Upper lobe of right lung (tissue), 1 donor: ENCODE measurements at regions not wholly inside any gene's neighbourhood (a gene's known extent, or its start where the extent isn't known, plus 50 kb on each side); places are given as distances from the start of the nearest gene placed in this dataset.
A peak's percentile ranks its signal among the peaks of the same experiment; 100 is the strongest.

ENCODE experiments used
- ATAC-seq: fragments of 200-7000 bp; cut with Tn5 transposase; one replicate; pipeline ENCODE4 v1.9.1; 2020; ENCODE audit warnings: mild to moderate bottlenecking, moderate library complexity
- DNase-seq: peaks from one replicate; pipeline ENCODE4 v3.0.0-alpha.2; 2020
- H3K27ac ChIP-seq: fragments of 200-600 bp; one replicate; pipeline ENCODE4 v1.8.0; 2022
- H3K27me3 ChIP-seq: fragments of 200-600 bp; one replicate; pipeline ENCODE4 v1.8.0; 2022; ENCODE audit warnings: mild to moderate bottlenecking
- H3K36me3 ChIP-seq: fragments of 200-600 bp; one replicate; pipeline ENCODE4 v1.8.0; 2022
- H3K4me1 ChIP-seq: fragments of 200-600 bp; one replicate; pipeline ENCODE4 v1.8.0; 2022
- H3K4me3 ChIP-seq: fragments of 200-600 bp; one replicate; pipeline ENCODE4 v1.8.0; 2022; ENCODE audit warnings: mild to moderate bottlenecking
- H3K9me3 ChIP-seq: fragments of 200-600 bp; one replicate; pipeline ENCODE4 v1.8.0; 2022
- CTCF ChIP-seq: fragments of 200-600 bp; IDR thresholded peaks from one replicate; pipeline ENCODE4 v1.8.0; 2022; ENCODE audit warnings: antibody characterized with exemption
- intact Hi-C: fragments of 100-400 bp; cut with DNase I; formaldehyde crosslinking; loops from one replicate; pipeline ENCODE4 v1.11.0; 2022
- donor health status: DM: no; HTN: yes; CAD: no; lungs with severe emphysema.

- no peaks in the 10 kb centered on the region for H3K36me3 ChIP-seq
- peaks cover 13% of the 10 kb centered on the region for H3K4me1 ChIP-seq
- DNase-seq: no peak
- no peak for TF ChIP-seq CTCF
- no peak overlapping the region for H3K27ac ChIP-seq
- intact Hi-C loops: no loop called here
- H3K27me3 ChIP-seq: no peaks in the 10 kb centered on the region
- ATAC-seq: peak; percentile 44
- H3K4me3 ChIP-seq: no peak overlapping the region
- peaks cover 4% of the 10 kb centered on the region for H3K9me3 ChIP-seq
Observed at GRCh38 chr13:79776531-79777295, 295.8 kb downstream of the NDFIP2 start.

GRCh38 chr13:79775830-79776229 is 294.9 kb downstream of the NDFIP2 start:
- ATAC-seq: peak; percentile 91

GRCh38 chr13:79772811-79773210 is 291.9 kb downstream of the NDFIP2 start:
- intact Hi-C loops: no loop called here
- TF ChIP-seq CTCF: no peak
- Histone ChIP-seq H3K4me1 (peaks cover 6% of the 10 kb centered on the region), H3K36me3 (no peaks in the 10 kb centered on the region), H3K27me3 (no peaks in the 10 kb centered on the region), H3K4me3 (no peak overlapping the region), H3K27ac (no peak overlapping the region), H3K9me3 (peaks cover 10% of the 10 kb centered on the region)
- DNase-seq (no peak), ATAC-seq (no peak)

More at GRCh38 chr13:79775830-79776229, 294.9 kb downstream of the NDFIP2 start:
- peak; percentile 55 for TF ChIP-seq CTCF
- intact Hi-C loops: no loop called here
- H3K27ac ChIP-seq: no peak overlapping the region
- no peak for DNase-seq
- H3K9me3 ChIP-seq: peaks cover 10% of the 10 kb centered on the region
- H3K36me3 ChIP-seq: no peaks in the 10 kb centered on the region
- no peak overlapping the region for H3K4me3 ChIP-seq
- H3K4me1 ChIP-seq: peaks cover 13% of the 10 kb centered on the region
- no peaks in the 10 kb centered on the region for H3K27me3 ChIP-seq

- H3K9me3 ChIP-seq: peaks cover 10% of the 10 kb centered on the region
- intact Hi-C loops: no loop called here
- TF ChIP-seq CTCF: no peak
- no peak overlapping the region for H3K4me3 ChIP-seq
- ATAC-seq (no peak), DNase-seq (no peak)
- H3K27ac ChIP-seq: no peak overlapping the region
- H3K27me3 ChIP-seq: no peaks in the 10 kb centered on the region
- peaks cover 3% of the 10 kb centered on the region for H3K4me1 ChIP-seq
- H3K36me3 ChIP-seq: no peaks in the 10 kb centered on the region
Observed at GRCh38 chr13:79771493-79771892, 290.5 kb downstream of the NDFIP2 start.

GRCh38 chr13:79770056-79770455 is 289.1 kb downstream of the NDFIP2 start:
- Histone ChIP-seq H3K9me3 (peaks cover 10% of the 10 kb centered on the region), H3K27ac (no peak overlapping the region), H3K36me3 (no peaks in the 10 kb centered on the region), H3K4me1 (no peaks in the 10 kb centered on the region), H3K27me3 (no peaks in the 10 kb centered on the region), H3K4me3 (no peak overlapping the region)
- DNase-seq (no peak), ATAC-seq (no peak)
- TF ChIP-seq CTCF: no peak
- intact Hi-C loops: no loop called here

- DNase-seq (no peak), ATAC-seq (peak; percentile 43)
- H3K9me3 ChIP-seq: peaks cover 10% of the 10 kb centered on the region
- no peaks in the 10 kb centered on the region for H3K36me3 ChIP-seq
- intact Hi-C loops: no loop called here
- H3K4me1 ChIP-seq: no peaks in the 10 kb centered on the region
- no peaks in the 10 kb centered on the region for H3K27me3 ChIP-seq
- no peak overlapping the region for H3K4me3 ChIP-seq
- no peak overlapping the region for H3K27ac ChIP-seq
- no peak for TF ChIP-seq CTCF
Observed at GRCh38 chr13:79767126-79767525, 286.2 kb downstream of the NDFIP2 start.
